OCI-LY7 (cell line): ENCODE measurements at regions not wholly inside any gene's neighbourhood (a gene's known extent, or its start where the extent isn't known, plus 50 kb on each side); places are given as distances from the start of the nearest gene placed in this dataset.

Source experiments
- EZH2phosphoT487 ChIP-seq: fragments of 200-600 bp; sonication (generic); IDR thresholded peaks from 2 replicates; pipeline ENCODE4 v1.6.1; 2018; ENCODE audit warnings: low read depth, borderline replicate concordance, mild to moderate bottlenecking, mixed run types, antibody characterized with exemption, low read length, moderate library complexity, mixed read lengths
- TF ChIP-seq, protein P1 (sequence below): fragments of 200-600 bp; sonication (generic); conservative IDR thresholded peaks from 2 replicates; pipeline ENCODE4 v1.5.1; 2014; ENCODE audit warnings: mild to moderate bottlenecking, antibody characterized with exemption, low read length, moderate library complexity, mixed read lengths

DNA sequence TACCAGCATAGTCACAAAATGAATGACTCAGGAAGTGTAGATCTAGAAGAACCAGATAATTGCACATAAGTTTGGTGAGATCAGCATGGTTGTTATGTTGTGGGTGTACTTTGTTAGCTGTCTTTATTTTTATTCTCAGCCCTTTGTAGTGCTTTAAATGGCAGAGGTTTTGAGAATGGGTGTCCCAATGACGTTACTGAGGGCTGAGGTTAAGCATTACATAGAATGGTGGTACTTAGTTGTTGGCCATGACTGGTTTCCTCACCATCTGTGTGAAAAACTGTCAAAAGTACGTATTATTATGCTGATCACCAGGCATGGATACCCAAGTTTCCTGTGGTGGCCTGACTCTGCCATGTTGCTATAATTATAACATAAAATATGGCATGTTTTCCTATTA is 165.8 kb downstream of the UBE2E3 start:
- TF ChIP-seq, protein P1, sequence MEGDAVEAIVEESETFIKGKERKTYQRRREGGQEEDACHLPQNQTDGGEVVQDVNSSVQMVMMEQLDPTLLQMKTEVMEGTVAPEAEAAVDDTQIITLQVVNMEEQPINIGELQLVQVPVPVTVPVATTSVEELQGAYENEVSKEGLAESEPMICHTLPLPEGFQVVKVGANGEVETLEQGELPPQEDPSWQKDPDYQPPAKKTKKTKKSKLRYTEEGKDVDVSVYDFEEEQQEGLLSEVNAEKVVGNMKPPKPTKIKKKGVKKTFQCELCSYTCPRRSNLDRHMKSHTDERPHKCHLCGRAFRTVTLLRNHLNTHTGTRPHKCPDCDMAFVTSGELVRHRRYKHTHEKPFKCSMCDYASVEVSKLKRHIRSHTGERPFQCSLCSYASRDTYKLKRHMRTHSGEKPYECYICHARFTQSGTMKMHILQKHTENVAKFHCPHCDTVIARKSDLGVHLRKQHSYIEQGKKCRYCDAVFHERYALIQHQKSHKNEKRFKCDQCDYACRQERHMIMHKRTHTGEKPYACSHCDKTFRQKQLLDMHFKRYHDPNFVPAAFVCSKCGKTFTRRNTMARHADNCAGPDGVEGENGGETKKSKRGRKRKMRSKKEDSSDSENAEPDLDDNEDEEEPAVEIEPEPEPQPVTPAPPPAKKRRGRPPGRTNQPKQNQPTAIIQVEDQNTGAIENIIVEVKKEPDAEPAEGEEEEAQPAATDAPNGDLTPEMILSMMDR = no peak
- TF ChIP-seq EZH2phosphoT487 = no peak
